ENCODE measurements at regions not wholly inside any gene's neighbourhood (a gene's known extent, or its start where the extent isn't known, plus 50 kb on each side); places are given as distances from the start of the nearest gene placed in this dataset.

DNA sequence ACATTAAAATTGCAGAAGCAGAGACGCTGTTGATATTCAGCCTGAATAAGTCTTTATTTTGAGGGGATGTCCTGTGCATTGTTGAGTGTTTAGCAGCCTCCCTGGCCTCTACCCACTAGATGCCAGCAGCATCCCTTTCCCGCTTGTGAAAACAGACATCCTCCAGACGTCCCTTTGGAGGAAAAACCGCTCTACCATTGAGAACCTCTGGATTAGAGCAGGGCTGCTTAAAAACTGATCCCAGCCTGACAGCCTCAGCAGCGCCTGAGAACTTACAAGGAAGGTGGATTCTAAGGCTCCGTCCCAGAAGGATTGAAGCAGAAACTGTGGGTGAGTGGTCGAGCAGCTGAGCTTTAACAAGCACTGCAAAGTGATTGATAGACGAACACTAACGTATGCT, 349.7 kb downstream of the CYRIA start:
- TF ChIP-seq CTCF (IDR thresholded peaks at IDR 0.05): no peak
- no peak for TF ChIP-seq POLR2A (IDR thresholded peaks at IDR 0.05)

Data from thyroid gland (tissue), 4 donors.